H1 (cell line): ENCODE measurements at regions not wholly inside any gene's neighbourhood (a gene's known extent, or its start where the extent isn't known, plus 50 kb on each side); places are given as distances from the start of the nearest gene placed in this dataset.

Experiments used
- BACH1 ChIP-seq: IDR thresholded peaks from 2 replicates; pipeline ENCODE4 v1.6.1; 2012; ENCODE audit warnings: low read length, improper control_type of control experiment
- EGR1 ChIP-seq: IDR thresholded peaks from 2 replicates; pipeline ENCODE4 v1.6.1; 2011; ENCODE audit warnings: low read depth, low read length, borderline replicate concordance
- SIX5 ChIP-seq: IDR thresholded peaks from 2 replicates; pipeline ENCODE4 v1.6.1; 2011; ENCODE audit warnings: mild to moderate bottlenecking, low read depth, low read length
- SP2 ChIP-seq: IDR thresholded peaks from 2 replicates; pipeline ENCODE4 v1.6.1; 2012; ENCODE audit warnings: mild to moderate bottlenecking, low read length, inconsistent platforms
- SUZ12 ChIP-seq: fragments of 200-600 bp; sonication (generic); IDR thresholded peaks from 2 replicates; pipeline ENCODE4 v1.6.1; 2012; ENCODE audit warnings: mild to moderate bottlenecking, inconsistent platforms, low read length, moderate library complexity, mixed read lengths
- ZNF274 ChIP-seq: IDR thresholded peaks from 2 replicates; pipeline ENCODE4 v1.7.0; 2012; ENCODE audit warnings: low read length, borderline replicate concordance; ENCODE audit errors: extremely low read depth
- TF ChIP-seq, protein P1 (sequence below): fragments of 300-600 bp; sonication (generic); IDR thresholded peaks from 2 replicates; pipeline ENCODE4 v1.7.1; 2012; ENCODE audit warnings: low read length, moderate library complexity, mild to moderate bottlenecking, inconsistent platforms; ENCODE audit not compliant: insufficient replicate concordance

DNA sequence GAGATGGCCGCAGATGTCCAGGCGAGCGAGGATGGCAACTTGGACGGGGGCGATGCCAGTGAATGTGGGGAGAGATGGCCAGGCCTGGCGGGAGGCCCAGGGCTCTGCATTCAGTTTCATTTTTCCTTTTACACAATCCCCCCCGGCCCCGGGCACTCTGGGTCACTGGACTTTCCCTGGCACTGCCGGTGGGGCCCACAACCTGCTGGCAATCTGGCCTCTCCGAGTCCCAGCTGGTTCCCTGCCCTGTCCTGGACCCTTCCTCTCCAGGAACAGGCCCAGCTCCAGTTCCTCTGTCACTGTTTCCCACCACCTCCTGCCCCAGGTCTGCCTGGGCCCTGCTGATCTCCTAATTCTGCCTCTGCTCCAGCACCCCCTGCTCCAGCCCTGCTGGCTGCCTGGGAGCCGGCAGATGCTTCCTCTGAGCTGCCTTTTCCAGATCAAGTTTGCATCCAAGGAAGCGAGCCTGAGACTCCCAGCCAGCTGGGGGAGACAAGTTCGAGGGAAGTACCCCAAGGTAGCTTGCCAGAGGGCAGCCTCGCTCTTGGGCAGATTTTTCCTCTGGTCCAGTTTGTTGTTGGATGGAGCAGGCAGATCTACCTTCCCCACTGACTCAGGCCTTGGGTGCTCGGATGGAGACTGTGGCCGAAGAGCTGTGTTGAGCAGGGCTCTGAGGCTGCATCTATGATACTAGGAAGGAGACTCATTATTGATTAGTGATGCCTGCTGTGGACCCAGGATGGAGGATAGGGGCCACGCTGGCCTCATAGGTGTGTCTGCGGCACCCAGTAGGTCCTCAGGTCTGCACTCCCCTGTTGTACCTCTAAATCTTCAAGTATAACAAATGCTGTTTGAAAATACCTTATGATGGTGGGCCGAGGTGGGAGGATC lies 83.2 kb downstream of the CEBPB start (continued):
- no peak for TF ChIP-seq SUZ12
- TF ChIP-seq, protein P1, sequence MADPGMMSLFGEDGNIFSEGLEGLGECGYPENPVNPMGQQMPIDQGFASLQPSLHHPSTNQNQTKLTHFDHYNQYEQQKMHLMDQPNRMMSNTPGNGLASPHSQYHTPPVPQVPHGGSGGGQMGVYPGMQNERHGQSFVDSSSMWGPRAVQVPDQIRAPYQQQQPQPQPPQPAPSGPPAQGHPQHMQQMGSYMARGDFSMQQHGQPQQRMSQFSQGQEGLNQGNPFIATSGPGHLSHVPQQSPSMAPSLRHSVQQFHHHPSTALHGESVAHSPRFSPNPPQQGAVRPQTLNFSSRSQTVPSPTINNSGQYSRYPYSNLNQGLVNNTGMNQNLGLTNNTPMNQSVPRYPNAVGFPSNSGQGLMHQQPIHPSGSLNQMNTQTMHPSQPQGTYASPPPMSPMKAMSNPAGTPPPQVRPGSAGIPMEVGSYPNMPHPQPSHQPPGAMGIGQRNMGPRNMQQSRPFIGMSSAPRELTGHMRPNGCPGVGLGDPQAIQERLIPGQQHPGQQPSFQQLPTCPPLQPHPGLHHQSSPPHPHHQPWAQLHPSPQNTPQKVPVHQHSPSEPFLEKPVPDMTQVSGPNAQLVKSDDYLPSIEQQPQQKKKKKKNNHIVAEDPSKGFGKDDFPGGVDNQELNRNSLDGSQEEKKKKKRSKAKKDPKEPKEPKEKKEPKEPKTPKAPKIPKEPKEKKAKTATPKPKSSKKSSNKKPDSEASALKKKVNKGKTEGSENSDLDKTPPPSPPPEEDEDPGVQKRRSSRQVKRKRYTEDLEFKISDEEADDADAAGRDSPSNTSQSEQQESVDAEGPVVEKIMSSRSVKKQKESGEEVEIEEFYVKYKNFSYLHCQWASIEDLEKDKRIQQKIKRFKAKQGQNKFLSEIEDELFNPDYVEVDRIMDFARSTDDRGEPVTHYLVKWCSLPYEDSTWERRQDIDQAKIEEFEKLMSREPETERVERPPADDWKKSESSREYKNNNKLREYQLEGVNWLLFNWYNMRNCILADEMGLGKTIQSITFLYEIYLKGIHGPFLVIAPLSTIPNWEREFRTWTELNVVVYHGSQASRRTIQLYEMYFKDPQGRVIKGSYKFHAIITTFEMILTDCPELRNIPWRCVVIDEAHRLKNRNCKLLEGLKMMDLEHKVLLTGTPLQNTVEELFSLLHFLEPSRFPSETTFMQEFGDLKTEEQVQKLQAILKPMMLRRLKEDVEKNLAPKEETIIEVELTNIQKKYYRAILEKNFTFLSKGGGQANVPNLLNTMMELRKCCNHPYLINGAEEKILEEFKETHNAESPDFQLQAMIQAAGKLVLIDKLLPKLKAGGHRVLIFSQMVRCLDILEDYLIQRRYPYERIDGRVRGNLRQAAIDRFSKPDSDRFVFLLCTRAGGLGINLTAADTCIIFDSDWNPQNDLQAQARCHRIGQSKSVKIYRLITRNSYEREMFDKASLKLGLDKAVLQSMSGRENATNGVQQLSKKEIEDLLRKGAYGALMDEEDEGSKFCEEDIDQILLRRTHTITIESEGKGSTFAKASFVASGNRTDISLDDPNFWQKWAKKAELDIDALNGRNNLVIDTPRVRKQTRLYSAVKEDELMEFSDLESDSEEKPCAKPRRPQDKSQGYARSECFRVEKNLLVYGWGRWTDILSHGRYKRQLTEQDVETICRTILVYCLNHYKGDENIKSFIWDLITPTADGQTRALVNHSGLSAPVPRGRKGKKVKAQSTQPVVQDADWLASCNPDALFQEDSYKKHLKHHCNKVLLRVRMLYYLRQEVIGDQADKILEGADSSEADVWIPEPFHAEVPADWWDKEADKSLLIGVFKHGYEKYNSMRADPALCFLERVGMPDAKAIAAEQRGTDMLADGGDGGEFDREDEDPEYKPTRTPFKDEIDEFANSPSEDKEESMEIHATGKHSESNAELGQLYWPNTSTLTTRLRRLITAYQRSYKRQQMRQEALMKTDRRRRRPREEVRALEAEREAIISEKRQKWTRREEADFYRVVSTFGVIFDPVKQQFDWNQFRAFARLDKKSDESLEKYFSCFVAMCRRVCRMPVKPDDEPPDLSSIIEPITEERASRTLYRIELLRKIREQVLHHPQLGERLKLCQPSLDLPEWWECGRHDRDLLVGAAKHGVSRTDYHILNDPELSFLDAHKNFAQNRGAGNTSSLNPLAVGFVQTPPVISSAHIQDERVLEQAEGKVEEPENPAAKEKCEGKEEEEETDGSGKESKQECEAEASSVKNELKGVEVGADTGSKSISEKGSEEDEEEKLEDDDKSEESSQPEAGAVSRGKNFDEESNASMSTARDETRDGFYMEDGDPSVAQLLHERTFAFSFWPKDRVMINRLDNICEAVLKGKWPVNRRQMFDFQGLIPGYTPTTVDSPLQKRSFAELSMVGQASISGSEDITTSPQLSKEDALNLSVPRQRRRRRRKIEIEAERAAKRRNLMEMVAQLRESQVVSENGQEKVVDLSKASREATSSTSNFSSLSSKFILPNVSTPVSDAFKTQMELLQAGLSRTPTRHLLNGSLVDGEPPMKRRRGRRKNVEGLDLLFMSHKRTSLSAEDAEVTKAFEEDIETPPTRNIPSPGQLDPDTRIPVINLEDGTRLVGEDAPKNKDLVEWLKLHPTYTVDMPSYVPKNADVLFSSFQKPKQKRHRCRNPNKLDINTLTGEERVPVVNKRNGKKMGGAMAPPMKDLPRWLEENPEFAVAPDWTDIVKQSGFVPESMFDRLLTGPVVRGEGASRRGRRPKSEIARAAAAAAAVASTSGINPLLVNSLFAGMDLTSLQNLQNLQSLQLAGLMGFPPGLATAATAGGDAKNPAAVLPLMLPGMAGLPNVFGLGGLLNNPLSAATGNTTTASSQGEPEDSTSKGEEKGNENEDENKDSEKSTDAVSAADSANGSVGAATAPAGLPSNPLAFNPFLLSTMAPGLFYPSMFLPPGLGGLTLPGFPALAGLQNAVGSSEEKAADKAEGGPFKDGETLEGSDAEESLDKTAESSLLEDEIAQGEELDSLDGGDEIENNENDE: no peak
- no peak for TF ChIP-seq SP2
- TF ChIP-seq BACH1: no peak
- TF ChIP-seq SIX5: no peak
- TF ChIP-seq EGR1: no peak
- no peak for TF ChIP-seq ZNF274
- TF ChIP-seq, all 59 proteins: peak for 0
